Sigmoid colon (tissue), 6 donors: ENCODE measurements at regions not wholly inside any gene's neighbourhood (a gene's known extent, or its start where the extent isn't known, plus 50 kb on each side); places are given as distances from the start of the nearest gene placed in this dataset.

ENCODE experiments used
- DNase-seq: peaks from one replicate; pipeline ENCODE4 v3.0.0-alpha.2; 2019
- H3K27ac ChIP-seq, 4 donors: fragments of 200-600 bp; sonication (generic); one replicate each; pipeline ENCODE4 v1.5.1; 2016 to 2019; ENCODE audit warnings: mild to moderate bottlenecking in 1 of 4
- H3K27me3 ChIP-seq, 3 donors: fragments of 200-600 bp; sonication (generic); one replicate each; pipeline ENCODE4 v1.5.1; 2019; ENCODE audit warnings: mild to moderate bottlenecking in 1 of 3
- H3K36me3 ChIP-seq, 4 donors: fragments of 200-600 bp; sonication (generic); one replicate each; pipeline ENCODE4 v1.5.1; 2016 to 2019
- H3K4me1 ChIP-seq, 4 donors: fragments of 200-600 bp; sonication (generic); one replicate each; pipeline ENCODE4 v1.5.1; 2017 to 2019
- H3K4me3 ChIP-seq, 4 donors: fragments of 200-600 bp; sonication (generic); one replicate each; pipeline ENCODE4 v1.5.1; 2017 to 2019; ENCODE audit warnings: mild to moderate bottlenecking in 2 of 4, moderate library complexity in 1 of 4
- H3K9me3 ChIP-seq, 4 donors: fragments of 200-600 bp in 3 of 4; sonication (generic) in 3 of 4; one replicate each; pipeline versions ENCODE4 v1.5.1 to v1.6.1; 2013 to 2019
- EP300 ChIP-seq, 4 donors: sonication (generic); formaldehyde crosslinking; IDR thresholded peaks; one replicate each; pipeline ENCODE4 v1.6.1; 2017; ENCODE audit warnings: antibody characterized with exemption in 4 of 4
- POLR2A ChIP-seq, 2 donors: fragments of 450-650 bp; IDR thresholded peaks; one replicate each; pipeline ENCODE4 v1.6.1; 2016; ENCODE audit warnings: antibody characterized with exemption in 2 of 2, mild to moderate bottlenecking in 2 of 2, moderate library complexity in 2 of 2
- POLR2AphosphoS5 ChIP-seq, 4 donors: sonication (generic); formaldehyde crosslinking; IDR thresholded peaks; one replicate each; pipeline ENCODE4 v1.6.1; 2017; ENCODE audit warnings: antibody characterized with exemption in 4 of 4
- WGBS, 2 donors: extraction: QIAGEN DNeasy Blood & Tissue Kit; methylation state at CpG; one replicate each; pipeline ENCODE4 v1.1.7; 2013; 5-methylcytosine and 5-hydroxymethylcytosine counted together
- intact Hi-C: fragments of 100-400 bp; cut with DNase I; formaldehyde crosslinking; loops from one replicate; pipeline ENCODE4 v1.15.1; 2023
- TF ChIP-seq, protein P1 (sequence below), 4 experiments: fragments of 450-650 bp in 3 of 4; fragments of 200-600 bp in 1 of 4; IDR thresholded peaks; one replicate each; pipeline ENCODE4 v1.5.1; 2016 to 2019; ENCODE audit warnings: antibody characterized with exemption in 4 of 4, mild to moderate bottlenecking in 3 of 4, moderate library complexity in 2 of 4
- donor health status: healthy with polysubstance abuse.
- donor health status: healthy.

DNA sequence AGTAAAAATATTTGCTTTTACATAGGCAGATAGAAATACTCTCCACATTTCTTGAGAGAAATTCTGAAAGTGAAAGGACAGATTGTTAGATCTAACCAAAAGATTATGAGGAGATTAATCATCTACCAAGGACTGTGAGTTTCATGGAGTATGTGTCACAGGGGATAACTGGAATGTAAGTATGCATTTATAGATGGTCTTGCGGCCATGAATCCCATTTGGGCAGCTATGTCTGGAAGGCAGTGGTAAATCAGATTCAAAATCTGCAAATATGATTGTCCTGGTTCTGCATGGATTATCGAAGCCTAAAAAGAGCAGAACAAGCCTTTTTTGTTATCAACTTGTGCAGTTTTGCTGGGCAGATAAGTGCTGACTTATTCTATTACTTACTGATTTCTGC is 293.8 kb downstream of the RFPL4B start:
- no peaks in the 10 kb centered on the region for H3K27me3 ChIP-seq
- no peaks in the 10 kb centered on the region for H3K36me3 ChIP-seq
- no peaks in the 10 kb centered on the region for H3K9me3 ChIP-seq
- intact Hi-C loops: no loop called here
- no peak overlapping the region for H3K27ac ChIP-seq
- H3K4me3 ChIP-seq: no peak overlapping the region
- 61 to 76% methylated on average over 2 of the region's 2 CpGs for WGBS, 2 donors
- TF ChIP-seq POLR2A (IDR thresholded peaks at IDR 0.05) (no peak), POLR2AphosphoS5 (IDR thresholded peaks at IDR 0.05) (no peak), EP300 (IDR thresholded peaks at IDR 0.05) (no peak)
- TF ChIP-seq, protein P1, sequence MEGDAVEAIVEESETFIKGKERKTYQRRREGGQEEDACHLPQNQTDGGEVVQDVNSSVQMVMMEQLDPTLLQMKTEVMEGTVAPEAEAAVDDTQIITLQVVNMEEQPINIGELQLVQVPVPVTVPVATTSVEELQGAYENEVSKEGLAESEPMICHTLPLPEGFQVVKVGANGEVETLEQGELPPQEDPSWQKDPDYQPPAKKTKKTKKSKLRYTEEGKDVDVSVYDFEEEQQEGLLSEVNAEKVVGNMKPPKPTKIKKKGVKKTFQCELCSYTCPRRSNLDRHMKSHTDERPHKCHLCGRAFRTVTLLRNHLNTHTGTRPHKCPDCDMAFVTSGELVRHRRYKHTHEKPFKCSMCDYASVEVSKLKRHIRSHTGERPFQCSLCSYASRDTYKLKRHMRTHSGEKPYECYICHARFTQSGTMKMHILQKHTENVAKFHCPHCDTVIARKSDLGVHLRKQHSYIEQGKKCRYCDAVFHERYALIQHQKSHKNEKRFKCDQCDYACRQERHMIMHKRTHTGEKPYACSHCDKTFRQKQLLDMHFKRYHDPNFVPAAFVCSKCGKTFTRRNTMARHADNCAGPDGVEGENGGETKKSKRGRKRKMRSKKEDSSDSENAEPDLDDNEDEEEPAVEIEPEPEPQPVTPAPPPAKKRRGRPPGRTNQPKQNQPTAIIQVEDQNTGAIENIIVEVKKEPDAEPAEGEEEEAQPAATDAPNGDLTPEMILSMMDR (IDR thresholded peaks at IDR 0.05): no peak
- no peaks in the 10 kb centered on the region for H3K4me1 ChIP-seq
- DNase-seq: no peak

DNA sequence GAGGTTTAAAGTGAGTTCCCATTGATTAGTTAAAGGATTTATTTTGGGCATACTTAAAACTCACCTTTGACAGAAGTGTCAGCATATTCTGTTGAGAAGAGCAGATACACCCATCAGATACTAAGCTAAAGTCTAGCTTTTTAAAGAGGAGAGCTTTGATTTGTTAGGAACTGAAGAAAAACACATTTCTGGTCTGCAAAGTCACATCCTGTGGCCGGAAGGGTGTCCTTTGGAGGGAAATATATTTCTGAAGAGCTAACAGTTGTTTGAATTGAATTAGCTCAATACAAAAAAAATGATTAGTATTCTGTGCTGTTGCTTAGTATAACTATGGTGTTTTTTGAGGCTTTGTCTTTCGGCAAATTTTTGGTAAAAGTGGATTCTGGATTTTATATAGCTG is 302.7 kb downstream of the RFPL4B start:
- intact Hi-C loops: no loop called here
- no peaks in the 10 kb centered on the region for H3K36me3 ChIP-seq
- no peaks in the 10 kb centered on the region for H3K4me1 ChIP-seq
- no peak overlapping the region for H3K4me3 ChIP-seq
- TF ChIP-seq EP300 (IDR thresholded peaks at IDR 0.05) (no peak), POLR2A (IDR thresholded peaks at IDR 0.05) (no peak), POLR2AphosphoS5 (IDR thresholded peaks at IDR 0.05) (no peak)
- TF ChIP-seq, protein P1 (IDR thresholded peaks at IDR 0.05): no peak
- no peak overlapping the region for H3K27ac ChIP-seq
- 49 to 76% methylated on average over 2 of the region's 2 CpGs for WGBS, 2 donors
- no peaks in the 10 kb centered on the region for H3K9me3 ChIP-seq
- no peak for DNase-seq
- no peaks in the 10 kb centered on the region for H3K27me3 ChIP-seq

DNA sequence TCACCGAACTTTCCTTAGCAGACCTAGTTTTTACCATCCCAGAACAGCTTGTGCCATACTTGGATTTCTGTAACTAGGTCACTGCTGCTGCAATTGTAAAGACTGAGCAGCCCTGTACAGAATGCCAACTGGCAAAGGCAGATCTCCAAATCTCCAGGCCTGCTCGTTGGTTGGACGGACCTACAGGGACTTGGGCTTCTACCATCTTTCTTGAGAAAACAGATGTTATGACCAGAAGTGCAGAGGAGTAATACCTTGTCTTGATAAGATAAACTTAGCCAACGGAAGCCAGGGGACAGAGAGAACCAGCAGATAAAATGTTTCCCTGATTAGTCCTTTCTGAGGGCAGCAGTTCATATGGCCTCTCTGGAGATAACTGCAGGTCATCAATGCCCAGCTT is 304.1 kb downstream of the RFPL4B start:
- Histone ChIP-seq H3K27me3 (no peaks in the 10 kb centered on the region), H3K36me3 (no peaks in the 10 kb centered on the region), H3K4me1 (no peaks in the 10 kb centered on the region), H3K9me3 (no peaks in the 10 kb centered on the region), H3K27ac (no peak overlapping the region), H3K4me3 (no peak overlapping the region)
- intact Hi-C loops: no loop called here
- 73 to 85% methylated on average over 4 of the region's 4 CpGs for WGBS, 2 donors
- TF ChIP-seq EP300 (IDR thresholded peaks at IDR 0.05): no peak
- no peak for TF ChIP-seq POLR2A (IDR thresholded peaks at IDR 0.05)
- TF ChIP-seq, protein P1 (IDR thresholded peaks at IDR 0.05): no peak
- no peak for TF ChIP-seq POLR2AphosphoS5 (IDR thresholded peaks at IDR 0.05)
- no peak for DNase-seq

DNA sequence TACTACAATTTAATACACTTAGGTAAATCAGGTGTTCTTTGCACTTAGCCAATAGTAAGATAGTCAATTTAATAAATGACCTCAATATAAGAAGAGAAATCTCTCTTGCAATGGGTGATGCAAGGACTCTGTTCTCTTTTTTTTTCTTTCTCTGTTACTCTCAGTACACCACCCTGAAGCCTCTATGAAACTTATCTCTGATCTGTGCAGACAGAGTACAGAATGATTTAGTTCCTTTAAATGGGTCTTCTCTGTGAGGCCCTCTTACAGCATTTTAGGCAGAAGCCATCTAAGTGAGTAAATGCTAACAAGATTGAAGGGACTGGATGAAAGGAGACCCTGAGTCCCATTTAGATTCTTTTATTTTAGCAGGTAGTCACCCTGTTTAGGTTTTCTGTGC is 312.8 kb downstream of the RFPL4B start:
- DNase-seq: no peak
- no peaks in the 10 kb centered on the region for H3K9me3 ChIP-seq
- no peaks in the 10 kb centered on the region for H3K27me3 ChIP-seq
- intact Hi-C loops: no loop called here
- no peaks in the 10 kb centered on the region for H3K4me1 ChIP-seq
- no peak overlapping the region for H3K27ac ChIP-seq
- TF ChIP-seq EP300 (IDR thresholded peaks at IDR 0.05): no peak
- TF ChIP-seq, protein P1 (IDR thresholded peaks at IDR 0.05): no peak
- no peak overlapping the region for H3K4me3 ChIP-seq
- no peaks in the 10 kb centered on the region for H3K36me3 ChIP-seq

DNA sequence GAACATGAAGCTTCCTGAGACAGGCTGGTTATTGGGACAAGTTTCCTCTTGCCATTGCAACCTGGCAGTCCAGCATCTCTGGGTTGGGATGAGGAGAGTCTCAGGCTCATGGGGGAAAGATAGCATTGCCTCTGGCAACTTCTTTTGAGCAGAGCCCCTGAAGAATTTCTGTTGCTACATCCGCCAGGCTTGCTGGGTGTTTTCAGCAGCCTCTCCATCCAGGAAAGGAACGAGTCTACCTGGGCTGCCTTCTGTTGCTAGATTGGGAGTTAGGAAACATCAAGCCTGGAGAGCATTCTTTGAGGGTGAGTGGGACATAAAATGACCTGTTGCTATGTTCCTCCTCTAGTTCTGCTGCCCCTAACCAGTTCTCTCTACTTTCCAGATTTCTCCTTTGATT is 313.5 kb downstream of the RFPL4B start:
- 70 to 91% methylated on average over 2 of the region's 2 CpGs for WGBS, 2 donors
- Histone ChIP-seq H3K4me3 (no peak overlapping the region), H3K27me3 (no peaks in the 10 kb centered on the region), H3K9me3 (no peaks in the 10 kb centered on the region), H3K36me3 (no peaks in the 10 kb centered on the region), H3K27ac (no peak overlapping the region), H3K4me1 (no peaks in the 10 kb centered on the region)
- intact Hi-C loops: no loop called here
- DNase-seq: no peak
- no peak for TF ChIP-seq POLR2A (IDR thresholded peaks at IDR 0.05)
- TF ChIP-seq, protein P1 (IDR thresholded peaks at IDR 0.05): no peak
- no peak for TF ChIP-seq POLR2AphosphoS5 (IDR thresholded peaks at IDR 0.05)
- no peak for TF ChIP-seq EP300 (IDR thresholded peaks at IDR 0.05)
